SK-N-SH treated with all-trans-retinoic acid at 6 μM for 48 hours (cell line): ENCODE measurements at regions not wholly inside any gene's neighbourhood (a gene's known extent, or its start where the extent isn't known, plus 50 kb on each side); places are given as distances from the start of the nearest gene placed in this dataset.

ENCODE experiments used
- ATAC-seq: fragments of 200-7000 bp; cut with Tn5 transposase; 3 replicates; pipeline ENCODE4 v1.9.1; 2020; ENCODE audit warnings: mild to moderate bottlenecking, moderate library complexity
- ARNTL ChIP-seq: fragments of 450-650 bp; formaldehyde crosslinking; IDR thresholded peaks from 2 replicates; pipeline ENCODE4 v1.5.0; 2020; ENCODE audit warnings: low read depth, mild to moderate bottlenecking, moderate library complexity, borderline replicate concordance
- BACH2 ChIP-seq: fragments of 250-450 bp; sonication (Bioruptor Pico); IDR thresholded peaks from 2 replicates; pipeline ENCODE4 v1.9.0; 2021; ENCODE audit warnings: mild to moderate bottlenecking, borderline replicate concordance
- CREB5 ChIP-seq: fragments of 250-450 bp; sonication (Bioruptor Pico); IDR thresholded peaks from 2 replicates; pipeline ENCODE4 v1.5.1; 2020; ENCODE audit warnings: low read depth, mild to moderate bottlenecking, moderate library complexity
- CSDC2 ChIP-seq: fragments of 250-450 bp; sonication (Bioruptor Pico); IDR thresholded peaks from 2 replicates; pipeline ENCODE4 v1.5.0; 2020; ENCODE audit warnings: mild to moderate bottlenecking, moderate library complexity
- ESRRG ChIP-seq: fragments of 250-450 bp; sonication (Bioruptor Pico); IDR thresholded peaks from 2 replicates; pipeline ENCODE4 v1.6.1; 2021; ENCODE audit warnings: mild to moderate bottlenecking
- GLIS3 ChIP-seq: fragments of 250-450 bp; sonication (Bioruptor Pico); IDR thresholded peaks from 2 replicates; pipeline ENCODE4 v1.5.0; 2020; ENCODE audit warnings: mild to moderate bottlenecking, moderate library complexity
- ISL1 ChIP-seq: fragments of 250-450 bp; sonication (Bioruptor Pico); IDR thresholded peaks from 2 replicates; pipeline ENCODE4 v2.1.2; 2022; ENCODE audit warnings: mild to moderate bottlenecking, moderate library complexity
- OSR1 ChIP-seq: fragments of 250-450 bp; sonication (Bioruptor Pico); IDR thresholded peaks from 2 replicates; pipeline ENCODE4 v1.8.0; 2022; ENCODE audit warnings: moderate library complexity, mild to moderate bottlenecking, inconsistent platforms
- PATZ1 ChIP-seq: fragments of 250-450 bp; sonication (Bioruptor Pico); IDR thresholded peaks from 2 replicates; pipeline ENCODE4 v1.8.0; 2020; ENCODE audit warnings: mild to moderate bottlenecking, moderate library complexity, borderline replicate concordance
- PPARA ChIP-seq: fragments of 250-450 bp; sonication (Bioruptor Pico); IDR thresholded peaks from 2 replicates; pipeline ENCODE4 v1.5.0; 2020; ENCODE audit warnings: mild to moderate bottlenecking, borderline replicate concordance
- RARB ChIP-seq: fragments of 250-450 bp; sonication (Bioruptor Pico); IDR thresholded peaks from 2 replicates; pipeline ENCODE4 v1.8.0; 2021; ENCODE audit warnings: mild to moderate bottlenecking, moderate library complexity
- SNAI2 ChIP-seq: fragments of 250-450 bp; sonication (Bioruptor Pico); IDR thresholded peaks from 2 replicates; pipeline ENCODE4 v1.5.0; 2020; ENCODE audit warnings: mild to moderate bottlenecking, moderate library complexity
- TOX ChIP-seq: fragments of 250-450 bp; sonication (Bioruptor Pico); IDR thresholded peaks from 2 replicates; pipeline ENCODE4 v1.8.0; 2021; ENCODE audit warnings: mild to moderate bottlenecking, moderate library complexity, borderline replicate concordance
- TSHZ2 ChIP-seq: fragments of 250-450 bp; sonication (Bioruptor Pico); IDR thresholded peaks from 2 replicates; pipeline ENCODE4 v1.5.0; 2020; ENCODE audit warnings: mild to moderate bottlenecking, moderate library complexity
- ZC3H10 ChIP-seq: fragments of 250-450 bp; sonication (Bioruptor Pico); IDR thresholded peaks from 2 replicates; pipeline ENCODE4 v1.5.1; 2021; ENCODE audit warnings: mild to moderate bottlenecking, moderate library complexity
- ZFP3 ChIP-seq: fragments of 250-450 bp; sonication (Bioruptor Pico); IDR thresholded peaks from 2 replicates; pipeline ENCODE4 v1.5.0; 2020; ENCODE audit warnings: mild to moderate bottlenecking, moderate library complexity
- ZFP30 ChIP-seq: fragments of 450-650 bp; formaldehyde crosslinking; IDR thresholded peaks from 2 replicates; pipeline ENCODE4 v1.5.0; 2022; ENCODE audit warnings: mild to moderate bottlenecking, moderate library complexity
- ZNF565 ChIP-seq: fragments of 450-650 bp; formaldehyde crosslinking; conservative IDR thresholded peaks from 2 replicates; pipeline ENCODE4 v1.5.0; 2020; ENCODE audit warnings: low read depth, mild to moderate bottlenecking, moderate library complexity
- ZNF70 ChIP-seq: fragments of 450-650 bp; formaldehyde crosslinking; IDR thresholded peaks from 2 replicates; pipeline ENCODE4 v1.5.0; 2020; ENCODE audit warnings: mild to moderate bottlenecking, moderate library complexity
- ZNF8 ChIP-seq: fragments of 450-650 bp; formaldehyde crosslinking; IDR thresholded peaks from 2 replicates; pipeline ENCODE4 v1.5.0; 2020; ENCODE audit warnings: mild to moderate bottlenecking, moderate library complexity

- TF ChIP-seq ZC3H10 (CRISPR knock-in tag), result no peak
- ATAC-seq, result no peak
Observed at GRCh38 chr2:128876986-128877983, 558.6 kb upstream of the HS6ST1 start.

- no peak for ATAC-seq
- TF ChIP-seq ARNTL (CRISPR knock-in tag) (no peak), OSR1 (CRISPR knock-in tag) (no peak), CREB5 (no peak), SNAI2 (CRISPR knock-in tag) (no peak), ISL1 (no peak), ZNF8 (no peak), ESRRG (no peak), ZFP30 (no peak), TSHZ2 (CRISPR knock-in tag) (no peak), TOX (CRISPR knock-in tag) (no peak), ZC3H10 (CRISPR knock-in tag) (no peak), PATZ1 (no peak), BACH2 (CRISPR knock-in tag) (no peak), GLIS3 (CRISPR knock-in tag) (no peak), ZFP3 (CRISPR knock-in tag) (no peak)
Observed at GRCh38 chr2:128879161-128879560, 560.5 kb upstream of the HS6ST1 start.

GRCh38 chr2:128894896-128895295 is 576.2 kb upstream of the HS6ST1 start:
- ATAC-seq, result no peak
- TF ChIP-seq TOX (CRISPR knock-in tag) (no peak), ZNF8 (no peak), TSHZ2 (CRISPR knock-in tag) (no peak), ZNF70 (CRISPR knock-in tag) (no peak), ARNTL (CRISPR knock-in tag) (no peak), PATZ1 (no peak), RARB (CRISPR knock-in tag) (no peak), PPARA (no peak), CSDC2 (no peak), SNAI2 (CRISPR knock-in tag) (no peak), ZNF565 (no peak), ZFP3 (CRISPR knock-in tag) (no peak), OSR1 (CRISPR knock-in tag) (no peak)
